Uterus (tissue), 2 donors: ENCODE measurements at regions not wholly inside any gene's neighbourhood (a gene's known extent, or its start where the extent isn't known, plus 50 kb on each side); places are given as distances from the start of the nearest gene placed in this dataset.
"Not testable (repeated sequence)": the region's sequence is repeated elsewhere in the genome, so short reads cannot be mapped to it uniquely, and the experiment has no call there.

ENCODE experiments used
- CTCF ChIP-seq, 4 experiments: fragments of 200-600 bp in 2 of 4; fragments of 450-650 bp in 2 of 4; sonication (generic) in 2 of 4; IDR thresholded peaks; one replicate each; pipeline ENCODE4 v1.5.1; 2016 to 2019; ENCODE audit warnings: antibody characterized with exemption in 4 of 4, mild to moderate bottlenecking in 2 of 4, moderate library complexity in 1 of 4
- POLR2A ChIP-seq, 2 donors: fragments of 450-650 bp; IDR thresholded peaks; one replicate each; pipeline ENCODE4 v1.6.1; 2016; ENCODE audit warnings: antibody characterized with exemption in 2 of 2, mild to moderate bottlenecking in 1 of 2, moderate library complexity in 1 of 2

- TF ChIP-seq CTCF, POLR2A (IDR thresholded peaks at IDR 0.05): not testable (repeated sequence)
Observed at GRCh38 chr13:84775920-84776319, 893.6 kb upstream of the SLITRK1 start.
